Mucosa of descending colon (tissue), 3 donors: ENCODE measurements at regions not wholly inside any gene's neighbourhood (a gene's known extent, or its start where the extent isn't known, plus 50 kb on each side); places are given as distances from the start of the nearest gene placed in this dataset.

ENCODE experiments used
- ATAC-seq: fragments of 200-7000 bp; cut with Tn5 transposase; one replicate; pipeline ENCODE4 v1.9.1; 2020; ENCODE audit warnings: mild to moderate bottlenecking, moderate library complexity
- DNase-seq, 3 donors: peaks; one replicate each; pipeline ENCODE4 v3.0.0-alpha.2; 2020
- H3K36me3 ChIP-seq: fragments of 200-600 bp; one replicate; pipeline ENCODE4 v1.8.0; 2021; ENCODE audit warnings: low read depth, mild to moderate bottlenecking
- H3K4me1 ChIP-seq: fragments of 200-600 bp; one replicate; pipeline ENCODE4 v1.8.0; 2021; ENCODE audit warnings: low read depth, mild to moderate bottlenecking
- H3K4me3 ChIP-seq: fragments of 200-600 bp; one replicate; pipeline ENCODE4 v1.8.0; 2021; ENCODE audit warnings: mild to moderate bottlenecking
- H3K9me3 ChIP-seq: fragments of 200-600 bp; one replicate; pipeline ENCODE4 v1.8.0; 2021; ENCODE audit warnings: mild to moderate bottlenecking
- CTCF ChIP-seq: fragments of 200-600 bp; IDR thresholded peaks from one replicate; pipeline ENCODE4 v1.8.0; 2022; ENCODE audit warnings: antibody characterized with exemption, mild to moderate bottlenecking
- intact Hi-C, 2 donors: fragments of 100-400 bp; cut with DNase I in 1 of 2; cut with micrococcal nuclease in 1 of 2; formaldehyde crosslinking; loops; one replicate each; pipeline versions ENCODE4 v1.11.0 to v1.11.1; 2022; cut with DNase I, micrococcal nuclease
- donor health status: DM: no; HTN: no; CAD: no; lungs with moderate emphysema.
- donor health status: DM: no; HTN: no; CAD: no.
- donor health status: DM: no; HTN: yes; CAD: no.

- Histone ChIP-seq H3K4me1 (no peaks in the 10 kb centered on the region), H3K36me3 (no peaks in the 10 kb centered on the region), H3K9me3 (no peaks in the 10 kb centered on the region), H3K4me3 (no peak overlapping the region)
- TF ChIP-seq CTCF, result no peak
- intact Hi-C loops, result no loop called here
- DNase-seq (no peak), ATAC-seq (peak; percentile 46)
Observed at GRCh38 chr11:93080146-93080759, 110.8 kb downstream of the MTNR1B start.

- ATAC-seq (no peak), DNase-seq (no peak)
- intact Hi-C loops, result no loop called here
- Histone ChIP-seq H3K4me3 (no peak overlapping the region), H3K4me1 (no peaks in the 10 kb centered on the region), H3K9me3 (no peaks in the 10 kb centered on the region), H3K36me3 (no peaks in the 10 kb centered on the region)
- TF ChIP-seq CTCF, result no peak
Observed at GRCh38 chr11:93081694-93082093, 112.2 kb downstream of the MTNR1B start.

GRCh38 chr11:93082900-93083299, 113.4 kb downstream of the MTNR1B start:
- no peak for ATAC-seq
- no peaks in the 10 kb centered on the region for H3K4me1 ChIP-seq
- no peak for TF ChIP-seq CTCF

GRCh38 chr11:93084727-93085505, 112.9 kb downstream of the SLC36A4 start:
- DNase-seq, result no peak
- TF ChIP-seq CTCF, result no peak
- no peaks in the 10 kb centered on the region for H3K4me1 ChIP-seq
- H3K9me3 ChIP-seq, result no peaks in the 10 kb centered on the region
- no peak for ATAC-seq
- H3K36me3 ChIP-seq, result no peaks in the 10 kb centered on the region
- intact Hi-C loops, result no loop called here
- no peak overlapping the region for H3K4me3 ChIP-seq

More at GRCh38 chr11:93082900-93083299, 113.4 kb downstream of the MTNR1B start:
- intact Hi-C loops, result no loop called here
- H3K4me3 ChIP-seq, result no peak overlapping the region
- no peaks in the 10 kb centered on the region for H3K36me3 ChIP-seq
- no peak for DNase-seq
- H3K9me3 ChIP-seq, result no peaks in the 10 kb centered on the region

- H3K4me3 ChIP-seq, result no peak overlapping the region
- intact Hi-C loops, result no loop called here
- H3K36me3 ChIP-seq, result no peaks in the 10 kb centered on the region
- DNase-seq, result peak in 1 of 3 donors; percentile 68
- H3K4me1 ChIP-seq, result no peaks in the 10 kb centered on the region
- no peaks in the 10 kb centered on the region for H3K9me3 ChIP-seq
- TF ChIP-seq CTCF, result no peak
- ATAC-seq, result peak; percentile 81
Observed at GRCh38 chr11:93089474-93090102, 108.2 kb downstream of the SLC36A4 start.
